Brain microvascular endothelial cell (primary cell): ENCODE measurements at regions not wholly inside any gene's neighbourhood (a gene's known extent, or its start where the extent isn't known, plus 50 kb on each side); places are given as distances from the start of the nearest gene placed in this dataset.

Experiments used
- DNase-seq: peaks from one replicate; pipeline ENCODE4 v3.0.0-alpha.2; 2020
- H3K27ac ChIP-seq: fragments of 250-450 bp; sonication (Bioruptor Pico); 2 replicates; pipeline ENCODE4 v1.5.1; 2020; ENCODE audit warnings: mild to moderate bottlenecking, moderate library complexity
- H3K27me3 ChIP-seq: fragments of 250-450 bp; sonication (Bioruptor Pico); replicated peaks from 2 replicates; pipeline ENCODE4 v1.5.1; 2020; ENCODE audit warnings: mild to moderate bottlenecking
- H3K36me3 ChIP-seq: fragments of 250-450 bp; sonication (Bioruptor Pico); replicated peaks from 2 replicates; pipeline ENCODE4 v1.5.1; 2020; ENCODE audit warnings: mild to moderate bottlenecking
- H3K4me3 ChIP-seq: 2 replicates; pipeline ENCODE4 v1.5.1; 2011; ENCODE audit warnings: low read depth, mild to moderate bottlenecking, control low read depth, low read length, moderate library complexity
- CTCF ChIP-seq: IDR thresholded peaks from 2 replicates; pipeline ENCODE4 v1.5.1; 2011; ENCODE audit warnings: low read depth, mild to moderate bottlenecking, moderate library complexity, low read length, control low read depth, inconsistent platforms; ENCODE audit errors: missing control alignments
- in situ Hi-C: cut with HindIII; loops from 2 replicates; pipeline ENCODE4 v1.10.0; 2017; ENCODE audit warnings: low sequenced_read_pairs, low pct_ligation_motif_present

- Histone ChIP-seq H3K4me3 (no peak overlapping the region), H3K36me3 (no peaks in the 10 kb centered on the region), H3K27ac (no peak overlapping the region), H3K27me3 (no peaks in the 10 kb centered on the region)
- TF ChIP-seq CTCF, result no peak
- DNase-seq, result no peak
- in situ Hi-C loops, result no loop called here
These were observed 71.2 kb upstream of the PFN2 start for GRCh38 chr3:150041877-150042276.

DNA sequence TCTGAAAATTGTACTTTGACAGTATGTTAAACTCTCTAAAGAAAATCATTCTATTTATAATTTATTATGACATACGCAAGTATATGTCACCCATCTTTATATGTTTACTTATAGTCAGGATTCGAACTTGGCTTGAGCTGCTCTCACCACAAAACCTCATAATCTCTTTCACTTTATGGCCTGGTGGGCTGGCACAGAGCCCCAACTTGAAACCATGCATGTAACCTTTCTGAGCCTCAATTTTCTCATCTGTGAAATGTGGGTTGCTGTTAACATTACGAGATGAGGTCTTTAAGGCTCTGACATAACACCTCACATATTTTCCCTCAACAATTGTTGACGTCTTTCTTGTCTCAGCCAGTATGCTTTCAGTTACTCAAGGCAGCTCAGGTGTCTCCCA is 69.4 kb upstream of the PFN2 start:
- TF ChIP-seq CTCF, result no peak
- Histone ChIP-seq H3K36me3 (no peaks in the 10 kb centered on the region), H3K4me3 (no peak overlapping the region), H3K27ac (no peak overlapping the region), H3K27me3 (no peaks in the 10 kb centered on the region)
- in situ Hi-C loops, result no loop called here
- DNase-seq, result no peak

- Histone ChIP-seq H3K27me3 (no peaks in the 10 kb centered on the region), H3K4me3 (no peak overlapping the region), H3K36me3 (no peaks in the 10 kb centered on the region), H3K27ac (no peak overlapping the region)
- in situ Hi-C loops, result no loop called here
- DNase-seq, result no peak
- TF ChIP-seq CTCF, result no peak
These were observed 68.1 kb upstream of the PFN2 start for GRCh38 chr3:150038830-150039229.

GRCh38 chr3:150036780-150037179 is 66.1 kb upstream of the PFN2 start:
- Histone ChIP-seq H3K4me3 (no peak overlapping the region), H3K36me3 (no peaks in the 10 kb centered on the region)

DNA sequence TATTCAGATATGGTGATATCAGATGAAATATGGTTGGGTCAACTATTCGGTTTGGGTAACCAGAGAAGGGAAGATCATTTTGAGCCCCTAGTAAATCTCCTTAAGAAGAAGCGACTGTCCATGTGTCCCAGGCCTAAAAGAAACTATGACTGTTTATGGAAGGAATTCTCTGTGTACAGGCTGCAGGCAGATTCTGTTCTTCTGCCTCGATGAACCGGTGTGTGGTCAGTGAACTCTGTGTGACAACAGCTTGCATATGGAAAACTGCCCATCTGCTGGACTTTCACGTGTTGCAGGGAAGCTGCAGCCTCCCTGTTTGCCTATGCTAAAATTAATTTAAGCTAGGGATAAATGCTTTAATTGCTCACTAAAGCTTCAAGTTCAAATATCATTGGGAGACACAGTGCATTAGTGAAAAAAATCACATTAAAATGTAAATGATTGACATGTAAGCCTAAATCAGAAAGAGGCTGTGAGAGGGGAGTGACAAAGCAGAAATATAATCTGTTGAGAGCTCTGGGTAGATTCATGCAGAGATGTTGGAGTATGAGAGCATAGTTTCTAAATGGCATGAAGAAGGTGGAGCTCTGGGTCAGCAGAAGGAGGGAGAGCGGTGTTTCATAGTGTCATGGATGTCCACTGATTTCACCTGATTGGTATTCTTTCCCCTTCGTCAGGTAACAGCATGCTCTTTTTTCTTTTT is 65.4 kb upstream of the PFN2 start:
- DNase-seq, result no peak
- in situ Hi-C loops, result no loop called here
- no peak for TF ChIP-seq CTCF
- no peak overlapping the region for H3K4me3 ChIP-seq
- no peak overlapping the region for H3K27ac ChIP-seq
- no peaks in the 10 kb centered on the region for H3K27me3 ChIP-seq
- no peaks in the 10 kb centered on the region for H3K36me3 ChIP-seq

More at GRCh38 chr3:150036780-150037179, 66.1 kb upstream of the PFN2 start:
- Histone ChIP-seq H3K27me3 (no peaks in the 10 kb centered on the region), H3K27ac (no peak overlapping the region)
- TF ChIP-seq CTCF, result no peak
- no peak for DNase-seq
- in situ Hi-C loops, result no loop called here

DNA sequence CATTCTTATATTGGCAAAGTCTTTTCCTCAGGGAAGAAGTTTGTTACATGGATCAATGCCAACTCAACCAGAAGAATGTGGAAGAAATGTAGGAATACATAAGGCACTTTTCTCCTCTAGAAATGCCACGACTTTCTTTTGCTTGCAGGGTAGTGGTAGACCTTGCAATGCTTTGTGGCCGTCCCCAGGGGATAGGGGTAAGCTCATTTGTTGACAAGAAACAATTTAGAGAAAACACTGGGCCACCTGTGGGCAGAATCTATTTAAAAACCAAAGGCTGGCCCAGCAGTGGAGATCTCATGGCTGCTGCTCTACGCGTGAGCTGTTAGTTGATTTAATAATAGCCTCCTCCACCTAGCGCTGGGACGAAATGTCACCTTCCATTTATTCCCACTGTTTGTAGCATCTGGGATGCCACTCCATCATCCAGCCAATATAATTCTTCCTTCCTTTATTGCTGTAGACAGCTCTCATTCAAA is 64.6 kb upstream of the PFN2 start:
- TF ChIP-seq CTCF, result no peak
- DNase-seq, result no peak
- H3K27me3 ChIP-seq, result no peaks in the 10 kb centered on the region
- in situ Hi-C loops, result no loop called here
- no peak overlapping the region for H3K27ac ChIP-seq
- no peaks in the 10 kb centered on the region for H3K36me3 ChIP-seq
- H3K4me3 ChIP-seq, result no peak overlapping the region
